B cell (primary cell): ENCODE measurements at regions not wholly inside any gene's neighbourhood (a gene's known extent, or its start where the extent isn't known, plus 50 kb on each side); places are given as distances from the start of the nearest gene placed in this dataset.
"Not testable (repeated sequence)": the region's sequence is repeated elsewhere in the genome, so short reads cannot be mapped to it uniquely, and the experiment has no call there.

ENCODE experiments used
- ATAC-seq: fragments of 200-7000 bp; cut with Tn5 transposase; one replicate; pipeline ENCODE4 v1.10.0; 2021; ENCODE audit warnings: low read depth, mild to moderate bottlenecking, moderate number of reproducible peaks, moderate library complexity
- CTCF ChIA-PET: fragments of 350-600 bp; sonication (Branson Sonifier 250); formaldehyde crosslinking; loops from one replicate; lab custom pipeline; 2021; ENCODE audit warnings: antibody characterized with exemption, inconsistent platforms; lab: Charles Lee
- POLR2A ChIA-PET: fragments of 350-600 bp; sonication (Branson Sonifier 250); formaldehyde crosslinking; loops from one replicate; lab custom pipeline; 2021; ENCODE audit warnings: antibody characterized with exemption; lab: Charles Lee
- DNase-seq: peaks from one replicate; pipeline ENCODE4 v3.0.0; 2013
- H2AFZ ChIP-seq: 2 replicates; pipeline ENCODE4 v1.6.1; 2012; ENCODE audit warnings: mild to moderate bottlenecking, low read depth, low read length; ENCODE audit not compliant: insufficient read depth, poor library complexity, severe bottlenecking
- H3K27ac ChIP-seq, 2 donors: 1 replicate in 1 of 2; 2 replicates in 1 of 2; pipeline ENCODE4 v1.5.1; 2012 to 2013; ENCODE audit warnings: low read length in 2 of 2, mild to moderate bottlenecking in 2 of 2, moderate library complexity in 1 of 2
- H3K27me3 ChIP-seq, 4 experiments: fragments of 200-600 bp in 1 of 4; sonication (generic) in 1 of 4; replicated peaks in 1 of 4; 1 replicate in 2 of 4; 2 replicates in 2 of 4; pipeline versions ENCODE4 v1.6.1 to v1.7.0; 2013 to 2016; ENCODE audit warnings: low read length in 3 of 4, mild to moderate bottlenecking in 2 of 4, mixed read lengths in 1 of 4, moderate library complexity in 1 of 4; ENCODE audit not compliant: insufficient read depth in 4 of 4, control insufficient read depth in 3 of 4; ENCODE audit errors: control extremely low read depth in 1 of 4
- H3K36me3 ChIP-seq, 2 experiments: replicated peaks in 1 of 2; 1 replicate in 1 of 2; 2 replicates in 1 of 2; pipeline versions ENCODE4 v1.6.1 to v1.7.1; 2013; ENCODE audit warnings: low read length in 1 of 2; ENCODE audit not compliant: insufficient read depth in 2 of 2, control insufficient read depth in 1 of 2; ENCODE audit errors: control extremely low read depth in 1 of 2, extremely low read depth in 1 of 2
- H3K4me1 ChIP-seq, 2 donors: fragments of 200-600 bp in 1 of 2; sonication (generic) in 1 of 2; 1 replicate in 1 of 2; 2 replicates in 1 of 2; pipeline versions ENCODE4 v1.5.1 to v1.6.1; 2013 to 2017; ENCODE audit warnings: low read length in 2 of 2; ENCODE audit not compliant: control insufficient read depth in 2 of 2, insufficient read depth in 2 of 2
- H3K4me2 ChIP-seq: replicated peaks from 2 replicates; pipeline ENCODE3; 2012; ENCODE audit warnings: mild to moderate bottlenecking, low read depth, low read length; ENCODE audit not compliant: poor library complexity, severe bottlenecking
- H3K4me3 ChIP-seq, 5 experiments: fragments of 200-600 bp in 1 of 5; sonication (generic) in 1 of 5; 1 replicate in 3 of 5; 2 replicates in 2 of 5; pipeline versions ENCODE4 v1.5.1 to v1.7.0; 2011 to 2016; ENCODE audit warnings: low read length in 4 of 5, mild to moderate bottlenecking in 4 of 5, low read depth in 2 of 5, control low read depth in 1 of 5, moderate library complexity in 1 of 5; ENCODE audit not compliant: insufficient read depth in 1 of 5; ENCODE audit errors: control extremely low read depth in 1 of 5, extremely low read depth in 1 of 5
- H3K79me2 ChIP-seq: fragments of 200-600 bp; sonication (generic); one replicate; pipeline ENCODE4 v1.6.0; 2016; ENCODE audit warnings: low read length; ENCODE audit not compliant: control insufficient read depth, insufficient read depth
- H3K9ac ChIP-seq: fragments of 200-600 bp; sonication (generic); 2 replicates; pipeline ENCODE4 v1.6.1; 2017; ENCODE audit warnings: mild to moderate bottlenecking, low read length, moderate library complexity
- H3K9me3 ChIP-seq, 3 donors: one replicate each; pipeline versions ENCODE4 v1.6.1 to v1.7.1; 2013; ENCODE audit warnings: low read length in 2 of 3; ENCODE audit not compliant: control insufficient read depth in 2 of 3, insufficient read depth in 1 of 3; ENCODE audit errors: control extremely low read depth in 1 of 3
- H4K20me1 ChIP-seq: 2 replicates; pipeline ENCODE4 v1.6.0; 2012; ENCODE audit warnings: mild to moderate bottlenecking, low read length; ENCODE audit not compliant: insufficient read depth, control insufficient read depth, poor library complexity, severe bottlenecking
- H3K27ac Mint-ChIP-seq: one replicate; pipeline ENCODE4 v1.8.0; 2021; ENCODE audit warnings: mixed read lengths
- H3K27me3 Mint-ChIP-seq: one replicate; pipeline ENCODE4 v1.8.0; 2021; ENCODE audit warnings: mixed read lengths
- H3K4me1 Mint-ChIP-seq: one replicate; pipeline ENCODE4 v1.8.0; 2021; ENCODE audit warnings: mixed read lengths
- H3K4me3 Mint-ChIP-seq: one replicate; pipeline ENCODE4 v1.8.0; 2021; ENCODE audit warnings: mixed read lengths
- H3K9me3 Mint-ChIP-seq: one replicate; pipeline ENCODE4 v1.8.0; 2022; ENCODE audit warnings: mixed read lengths; ENCODE audit not compliant: insufficient read depth
- EZH2 ChIP-seq: IDR thresholded peaks from 2 replicates; pipeline ENCODE4 v1.6.1; 2012; ENCODE audit warnings: borderline replicate concordance, low read depth, mild to moderate bottlenecking, moderate library complexity, low read length; ENCODE audit not compliant: insufficient read depth, poor library complexity, severe bottlenecking
- WGBS: methylation state at CpG from one replicate; pipeline ENCODE4 v1.1.5; 2013; ENCODE audit warnings: missing lambda C conversion rate; ENCODE audit not compliant: insufficient coverage; 5-methylcytosine and 5-hydroxymethylcytosine counted together
- intact Hi-C: fragments of 100-400 bp; cut with micrococcal nuclease; formaldehyde crosslinking; loops from one replicate; pipeline ENCODE4 v1.10.0; 2022
- TF ChIP-seq, protein P1 (sequence below): fragments of 200-600 bp; IDR thresholded peaks from one replicate; pipeline ENCODE4 v1.8.0; 2022; ENCODE audit warnings: antibody characterized with exemption, mild to moderate bottlenecking

DNA sequence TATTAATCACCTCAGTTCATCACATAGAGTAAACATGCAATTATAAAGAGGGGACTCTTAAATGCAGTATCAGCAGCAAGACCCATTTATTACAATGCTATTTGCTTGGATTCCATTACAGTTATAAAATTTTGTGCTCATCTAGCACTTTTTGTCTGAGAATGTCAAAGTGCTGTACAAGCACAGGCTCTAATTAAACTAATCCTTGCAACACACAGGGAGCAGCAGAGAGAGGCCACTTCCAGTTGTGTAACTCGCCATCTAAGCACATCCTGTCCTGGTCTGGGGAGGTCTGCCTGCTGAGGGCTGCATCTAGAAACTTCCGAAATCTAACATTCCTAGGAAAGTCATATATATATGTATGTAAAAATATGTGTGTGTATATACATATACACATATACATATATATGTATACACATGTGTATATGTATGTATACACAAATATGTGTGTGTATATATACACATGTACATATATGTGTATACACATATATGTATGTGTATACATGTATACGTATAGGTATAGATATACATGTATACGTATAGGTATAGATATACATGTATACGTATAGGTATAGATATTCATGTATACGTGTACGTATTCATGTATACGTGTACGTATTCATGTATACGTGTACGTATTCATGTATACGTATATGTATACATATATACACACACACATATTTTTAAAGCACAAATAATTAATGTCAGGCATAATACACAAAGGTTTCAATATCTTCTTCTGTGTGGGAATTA is 136.4 kb upstream of the JARID2 start:
- DNase-seq: no peak
- Mint-ChIP-seq H3K27ac (no peak overlapping the region), H3K4me1 (peaks cover 1% of the 10 kb centered on the region), H3K9me3 (peaks cover 2% of the 10 kb centered on the region), H3K4me3 (no peak overlapping the region), H3K27me3 (peaks cover 2% of the 10 kb centered on the region)
- Histone ChIP-seq H3K4me1 (no peaks in the 10 kb centered on the region), H3K36me3 (no peaks in the 10 kb centered on the region), H3K79me2 (no peaks in the 10 kb centered on the region), H3K27me3 (no peaks in the 10 kb centered on the region), H3K9me3 (peaks cover 0 to 9% (median 7%) of the 10 kb centered on the region in 3 donors), H3K4me2 (no peak overlapping the region), H3K4me3 (no peak overlapping the region), H3K27ac (no peak overlapping the region), H3K9ac (no peak overlapping the region), H4K20me1 (no peaks in the 10 kb centered on the region), H2AFZ (no peak overlapping the region)
- ATAC-seq: no peak
- ChIA-PET POLR2A (no interaction called here), CTCF (no interaction called here)
- no peak for TF ChIP-seq EZH2
- TF ChIP-seq, protein P1, sequence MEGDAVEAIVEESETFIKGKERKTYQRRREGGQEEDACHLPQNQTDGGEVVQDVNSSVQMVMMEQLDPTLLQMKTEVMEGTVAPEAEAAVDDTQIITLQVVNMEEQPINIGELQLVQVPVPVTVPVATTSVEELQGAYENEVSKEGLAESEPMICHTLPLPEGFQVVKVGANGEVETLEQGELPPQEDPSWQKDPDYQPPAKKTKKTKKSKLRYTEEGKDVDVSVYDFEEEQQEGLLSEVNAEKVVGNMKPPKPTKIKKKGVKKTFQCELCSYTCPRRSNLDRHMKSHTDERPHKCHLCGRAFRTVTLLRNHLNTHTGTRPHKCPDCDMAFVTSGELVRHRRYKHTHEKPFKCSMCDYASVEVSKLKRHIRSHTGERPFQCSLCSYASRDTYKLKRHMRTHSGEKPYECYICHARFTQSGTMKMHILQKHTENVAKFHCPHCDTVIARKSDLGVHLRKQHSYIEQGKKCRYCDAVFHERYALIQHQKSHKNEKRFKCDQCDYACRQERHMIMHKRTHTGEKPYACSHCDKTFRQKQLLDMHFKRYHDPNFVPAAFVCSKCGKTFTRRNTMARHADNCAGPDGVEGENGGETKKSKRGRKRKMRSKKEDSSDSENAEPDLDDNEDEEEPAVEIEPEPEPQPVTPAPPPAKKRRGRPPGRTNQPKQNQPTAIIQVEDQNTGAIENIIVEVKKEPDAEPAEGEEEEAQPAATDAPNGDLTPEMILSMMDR: no peak
- no CpG with 5 or more reads among the region's 12 CpGs for WGBS
- intact Hi-C loops: no loop called here

DNA sequence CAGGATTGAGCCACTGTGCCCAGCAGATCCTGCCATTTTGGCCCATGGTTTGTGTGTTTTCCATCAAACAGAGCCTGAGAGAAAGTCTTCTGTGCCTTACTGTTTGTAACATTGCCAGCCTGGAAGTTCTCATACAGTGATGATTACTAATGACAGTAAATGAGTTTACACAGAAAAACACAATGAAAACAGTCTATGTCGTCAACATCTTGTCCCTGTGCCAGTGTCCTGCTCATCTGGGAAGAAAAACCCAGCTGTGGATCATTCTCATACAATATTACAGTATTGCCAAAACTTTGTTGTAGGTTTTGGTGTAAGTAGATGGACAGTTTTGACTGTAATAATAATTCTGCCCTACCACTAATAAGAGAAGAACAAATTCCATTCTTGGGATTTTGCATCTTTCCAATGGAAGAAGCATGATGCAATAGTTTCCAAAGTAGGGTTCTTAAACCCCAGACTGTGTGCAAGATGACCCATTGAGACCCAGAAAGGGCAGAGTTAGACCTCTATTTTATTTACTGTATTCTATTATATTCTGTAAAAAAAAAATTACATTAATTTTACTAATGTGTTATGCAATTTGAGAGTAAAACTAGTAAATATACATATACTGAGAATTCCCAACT is 135.0 kb upstream of the JARID2 start:
- Histone ChIP-seq H3K4me2 (no peak overlapping the region), H4K20me1 (no peaks in the 10 kb centered on the region), H3K79me2 (no peaks in the 10 kb centered on the region), H3K36me3 (no peaks in the 10 kb centered on the region), H3K4me1 (no peaks in the 10 kb centered on the region), H3K9ac (no peak overlapping the region), H3K4me3 (no peak overlapping the region), H3K27me3 (no peaks in the 10 kb centered on the region), H2AFZ (no peak overlapping the region), H3K27ac (no peak overlapping the region), H3K9me3 (peaks cover 0 to 6% (median 4%) of the 10 kb centered on the region in 3 donors)
- H3K4me3 Mint-ChIP-seq: no peak overlapping the region
- WGBS: no CpG with 5 or more reads among the region's 1 CpG
- ChIA-PET POLR2A (no interaction called here), CTCF (interaction anchor here (0.6 kb wide), 1 partner anchor 26 kb away, joined by 3 read pairs; no protein-coding TSS in a partner anchor)
- H3K27ac Mint-ChIP-seq: no peak overlapping the region
- intact Hi-C loops: no loop called here
- peaks cover 1% of the 10 kb centered on the region for H3K4me1 Mint-ChIP-seq
- TF ChIP-seq, protein P1: no peak
- TF ChIP-seq EZH2: no peak
- peaks cover 2% of the 10 kb centered on the region for H3K9me3 Mint-ChIP-seq
- H3K27me3 Mint-ChIP-seq: no peaks in the 10 kb centered on the region
- no peak for ATAC-seq
- no peak for DNase-seq

DNA sequence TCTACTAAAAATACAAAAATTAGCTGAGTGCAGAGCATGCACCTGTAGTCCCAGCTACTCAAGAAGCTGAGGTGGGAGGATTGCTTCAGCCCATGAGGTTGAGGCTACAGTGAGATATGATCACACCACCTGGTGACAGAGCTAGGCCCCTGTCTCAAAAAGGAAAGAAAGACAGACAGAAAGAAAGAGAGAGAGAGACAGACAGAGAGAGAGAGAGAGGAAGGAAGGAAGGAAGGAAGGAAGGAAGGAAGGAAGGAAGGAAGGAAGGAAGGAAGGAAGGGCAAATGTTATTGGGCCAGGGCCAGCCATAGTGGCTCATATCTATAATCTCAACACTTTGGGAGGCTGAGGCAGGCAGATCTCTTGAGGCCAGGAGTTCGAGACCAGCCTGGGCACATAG is 134.3 kb upstream of the JARID2 start:
- DNase-seq, H3K4me1 Mint-ChIP-seq, H3K27ac ChIP-seq, POLR2A ChIA-PET, H3K4me2 ChIP-seq, intact Hi-C loops, H3K4me3 ChIP-seq, H3K27me3 ChIP-seq, H3K27me3 Mint-ChIP-seq, H3K4me3 Mint-ChIP-seq, ATAC-seq, H3K27ac Mint-ChIP-seq, H3K36me3 ChIP-seq, H4K20me1 ChIP-seq, H3K9me3 ChIP-seq, H3K79me2 ChIP-seq, H2AFZ ChIP-seq, H3K4me1 ChIP-seq, H3K9ac ChIP-seq, H3K9me3 Mint-ChIP-seq: not testable (repeated sequence)
- CTCF ChIA-PET: interaction anchor here (0.6 kb wide), 1 partner anchor 27 kb away, joined by 3 read pairs; no protein-coding TSS in a partner anchor
- no CpG with 5 or more reads among the region's 1 CpG for WGBS
